OCI-LY1 (cell line): ENCODE measurements at regions not wholly inside any gene's neighbourhood (a gene's known extent, or its start where the extent isn't known, plus 50 kb on each side); places are given as distances from the start of the nearest gene placed in this dataset.

Experiments
- H2AFZ ChIP-seq: fragments of 200-600 bp; sonication (generic), shearing (Covaris generic); 2 replicates; pipeline ENCODE4 v1.6.0; 2014; ENCODE audit warnings: antibody characterized with exemption, mild to moderate bottlenecking, low read length
- H3F3A ChIP-seq: fragments of 200-600 bp; sonication (generic), shearing (Covaris generic); 2 replicates; pipeline ENCODE4 v1.6.0; 2014; ENCODE audit warnings: mild to moderate bottlenecking, antibody characterized with exemption, low read length, moderate library complexity; ENCODE audit not compliant: insufficient read depth
- H3K27ac ChIP-seq: fragments of 200-600 bp; sonication (generic); 2 replicates; pipeline ENCODE4 v1.5.1; 2014; ENCODE audit warnings: low read length, mixed run types, mild to moderate bottlenecking, low read depth; ENCODE audit not compliant: poor library complexity, severe bottlenecking
- H3K27me3 ChIP-seq: fragments of 200-600 bp; sonication (generic); 2 replicates; pipeline ENCODE4 v1.6.0; 2014; ENCODE audit warnings: antibody characterized with exemption, mild to moderate bottlenecking, low read length, moderate library complexity; ENCODE audit not compliant: insufficient read depth
- H3K36me3 ChIP-seq: fragments of 200-600 bp; sonication (generic); 2 replicates; pipeline ENCODE4 v1.6.1; 2014; ENCODE audit warnings: mild to moderate bottlenecking, antibody characterized with exemption, low read length, moderate library complexity, mixed read lengths; ENCODE audit not compliant: insufficient read depth
- H3K4me1 ChIP-seq: fragments of 200-600 bp; sonication (generic); 2 replicates; pipeline ENCODE4 v1.5.1; 2014; ENCODE audit warnings: mild to moderate bottlenecking, low read length, moderate library complexity; ENCODE audit not compliant: insufficient read depth, severe bottlenecking
- H3K4me2 ChIP-seq: fragments of 200-600 bp; sonication (generic), shearing (Covaris generic); 2 replicates; pipeline ENCODE4 v1.6.1; 2014; ENCODE audit warnings: low read length
- H3K4me3 ChIP-seq: fragments of 200-600 bp; sonication (generic); 2 replicates; pipeline ENCODE4 v1.5.1; 2014; ENCODE audit warnings: low read length, low read depth, mild to moderate bottlenecking, mixed read lengths; ENCODE audit not compliant: poor library complexity, severe bottlenecking
- H3K79me2 ChIP-seq: fragments of 200-600 bp; shearing (Covaris generic); 2 replicates; pipeline ENCODE4 v1.6.1; 2016; ENCODE audit warnings: mixed run types, low read length, mixed read lengths; ENCODE audit not compliant: insufficient read depth
- H3K9ac ChIP-seq: fragments of 200-600 bp; sonication (generic), shearing (Covaris generic); 2 replicates; pipeline ENCODE4 v1.6.1; 2014; ENCODE audit warnings: mild to moderate bottlenecking, low read length, mixed read lengths
- H3K9me2 ChIP-seq: fragments of 200-600 bp; sonication (generic), shearing (Covaris generic); 2 replicates; pipeline ENCODE4 v1.6.1; 2014; ENCODE audit warnings: low read depth, mild to moderate bottlenecking, low read length, mixed read lengths
- H3K9me3 ChIP-seq: fragments of 200-600 bp; shearing (Covaris generic); 2 replicates; pipeline ENCODE4 v1.6.1; 2014; ENCODE audit warnings: low read length, mixed read lengths
- H4K20me1 ChIP-seq: fragments of 200-600 bp; sonication (generic), shearing (Covaris generic); 2 replicates; pipeline ENCODE4 v1.6.0; 2016; ENCODE audit warnings: mild to moderate bottlenecking, low read length; ENCODE audit not compliant: insufficient read depth
- CTCF ChIP-seq: fragments of 200-600 bp; sonication (generic), shearing (Covaris generic); IDR thresholded peaks from 2 replicates; pipeline ENCODE4 v1.5.1; 2017; ENCODE audit warnings: mild to moderate bottlenecking, antibody characterized with exemption, low read length, moderate library complexity, mixed read lengths
- EZH2 ChIP-seq: fragments of 200-600 bp; sonication (generic), shearing (Covaris generic); IDR thresholded peaks from 2 replicates; pipeline ENCODE4 v1.8.0; 2017; ENCODE audit warnings: borderline replicate concordance, mixed run types, mild to moderate bottlenecking, antibody characterized with exemption, low read length, moderate library complexity, mixed read lengths

GRCh38 chr2:12284487-12284886 lies 432.2 kb upstream of the TRIB2 start:
- no peaks in the 10 kb centered on the region for H4K20me1 ChIP-seq
- H3K27me3 ChIP-seq = no peaks in the 10 kb centered on the region
- no peak overlapping the region for H3K4me3 ChIP-seq
- H3K9me3 ChIP-seq = no peaks in the 10 kb centered on the region
- no peak overlapping the region for H2AFZ ChIP-seq
- H3K36me3 ChIP-seq = no peaks in the 10 kb centered on the region
- H3K79me2 ChIP-seq = no peaks in the 10 kb centered on the region
- no peak overlapping the region for H3K4me2 ChIP-seq
- no peaks in the 10 kb centered on the region for H3K4me1 ChIP-seq
- H3K9me2 ChIP-seq = no peaks in the 10 kb centered on the region
- H3F3A ChIP-seq = no peaks in the 10 kb centered on the region
- H3K9ac ChIP-seq = no peak overlapping the region
- no peak for TF ChIP-seq CTCF
- TF ChIP-seq EZH2 = no peak
- no peak overlapping the region for H3K27ac ChIP-seq

GRCh38 chr2:12286347-12286746 lies 430.4 kb upstream of the TRIB2 start:
- H3K9me3 ChIP-seq = no peaks in the 10 kb centered on the region
- TF ChIP-seq EZH2 = no peak
- H3K27me3 ChIP-seq = no peaks in the 10 kb centered on the region
- no peaks in the 10 kb centered on the region for H3F3A ChIP-seq
- no peaks in the 10 kb centered on the region for H3K36me3 ChIP-seq
- no peak overlapping the region for H3K4me2 ChIP-seq
- no peaks in the 10 kb centered on the region for H4K20me1 ChIP-seq
- no peaks in the 10 kb centered on the region for H3K79me2 ChIP-seq
- no peak overlapping the region for H3K4me3 ChIP-seq
- H3K9ac ChIP-seq = no peak overlapping the region
- no peaks in the 10 kb centered on the region for H3K9me2 ChIP-seq
- H2AFZ ChIP-seq = no peak overlapping the region
- no peak overlapping the region for H3K27ac ChIP-seq
- no peaks in the 10 kb centered on the region for H3K4me1 ChIP-seq

DNA sequence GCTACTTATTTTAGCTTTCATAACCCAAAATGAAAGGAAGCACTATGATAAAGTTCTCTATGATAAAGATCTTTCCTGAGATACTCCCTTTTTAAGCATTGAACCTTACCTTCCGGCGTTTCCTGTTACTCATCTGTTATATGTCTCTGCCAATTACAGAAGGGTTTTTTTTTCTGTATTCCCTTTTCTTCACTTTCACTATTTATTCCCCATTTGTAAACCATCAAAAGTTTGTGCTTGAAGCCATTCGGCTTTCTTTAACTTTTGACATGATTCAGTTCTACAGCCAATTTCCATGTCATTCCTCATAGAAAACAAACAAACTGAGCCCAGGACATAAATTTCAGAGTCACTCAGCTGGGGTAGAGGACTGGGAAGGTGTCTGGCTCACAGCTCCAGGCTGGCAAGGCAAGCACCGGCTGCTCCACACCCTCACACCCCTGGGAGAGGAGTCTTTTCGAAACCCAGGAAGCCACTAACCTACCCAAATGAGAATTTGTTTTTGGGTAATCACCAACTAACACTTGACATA lies 429.4 kb upstream of the TRIB2 start:
- Histone ChIP-seq H4K20me1 (no peaks in the 10 kb centered on the region), H3K9me2 (no peaks in the 10 kb centered on the region), H3K79me2 (no peaks in the 10 kb centered on the region), H3K27me3 (no peaks in the 10 kb centered on the region), H3F3A (no peaks in the 10 kb centered on the region), H3K4me3 (no peak overlapping the region), H3K9ac (no peak overlapping the region), H3K36me3 (no peaks in the 10 kb centered on the region), H2AFZ (no peak overlapping the region), H3K9me3 (no peaks in the 10 kb centered on the region), H3K27ac (no peak overlapping the region), H3K4me1 (no peaks in the 10 kb centered on the region), H3K4me2 (no peak overlapping the region)
- TF ChIP-seq CTCF = no peak
- TF ChIP-seq EZH2 = no peak

GRCh38 chr2:12288048-12288447 lies 428.7 kb upstream of the TRIB2 start:
- no peak for TF ChIP-seq CTCF
- no peak for TF ChIP-seq EZH2
- no peaks in the 10 kb centered on the region for H3K4me1 ChIP-seq
- H3K9me3 ChIP-seq = no peaks in the 10 kb centered on the region
- no peaks in the 10 kb centered on the region for H3K79me2 ChIP-seq
- no peak overlapping the region for H3K4me2 ChIP-seq
- H4K20me1 ChIP-seq = no peaks in the 10 kb centered on the region
- H3K36me3 ChIP-seq = no peaks in the 10 kb centered on the region
- no peak overlapping the region for H3K27ac ChIP-seq
- H3F3A ChIP-seq = no peaks in the 10 kb centered on the region
- H3K9ac ChIP-seq = no peak overlapping the region
- H3K27me3 ChIP-seq = no peaks in the 10 kb centered on the region
- H2AFZ ChIP-seq = no peak overlapping the region
- H3K4me3 ChIP-seq = no peak overlapping the region
- H3K9me2 ChIP-seq = no peaks in the 10 kb centered on the region
